Ishikawa (cell line): ENCODE measurements at regions not wholly inside any gene's neighbourhood (a gene's known extent, or its start where the extent isn't known, plus 50 kb on each side); places are given as distances from the start of the nearest gene placed in this dataset.

ENCODE experiments used
- MAX ChIP-seq: IDR thresholded peaks from 2 replicates; pipeline ENCODE4 v1.6.1; 2012
- NFIC ChIP-seq: IDR thresholded peaks from 2 replicates; pipeline ENCODE4 v1.6.1; 2012

DNA sequence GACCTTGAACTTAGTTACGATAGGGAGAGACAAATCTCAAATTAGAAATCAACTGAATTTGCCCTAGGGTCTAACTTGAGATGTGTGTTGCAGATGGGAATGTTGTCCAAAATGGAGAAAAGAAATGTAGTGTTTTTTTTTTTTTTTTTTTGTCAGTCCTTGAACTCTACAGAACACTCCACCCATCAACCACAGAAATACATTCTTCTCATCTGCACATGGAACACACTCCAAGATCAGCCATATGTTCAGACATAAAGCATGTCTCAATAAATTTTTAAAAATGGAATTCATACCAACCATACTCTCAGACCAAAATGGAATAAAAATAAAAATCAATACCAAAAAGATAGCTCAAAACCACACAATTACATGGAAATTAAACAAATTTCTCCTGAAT lies 526.5 kb downstream of the FBXO15 start:
- TF ChIP-seq MAX (no peak), NFIC (no peak)
